Endothelial cell of umbilical vein (primary cell): ENCODE measurements at regions not wholly inside any gene's neighbourhood (a gene's known extent, or its start where the extent isn't known, plus 50 kb on each side); places are given as distances from the start of the nearest gene placed in this dataset.

Experiments used
- BruUV-seq: library from RNA; stranded (reverse); fragments of 400-500 nt; replicated peaks from 2 replicates; lab custom pipeline; 2021; lab: Mats Ljungman, UMichigan
- CTCF ChIA-PET: fragments of 300-600, 350-600 bp; sonication (Branson Sonifier 250); formaldehyde crosslinking; loops from one replicate; lab custom pipeline; 2021; ENCODE audit warnings: antibody characterized with exemption, inconsistent platforms; lab: Charles Lee
- POLR2A ChIA-PET: fragments of 300-600, 350-600 bp; sonication (Branson Sonifier 250); formaldehyde crosslinking; loops from one replicate; lab custom pipeline; 2021; ENCODE audit warnings: antibody characterized with exemption, inconsistent platforms; lab: Charles Lee
- DNase-seq: peaks from one replicate; pipeline ENCODE4 v3.0.0-alpha.2; 2011; ENCODE audit warnings: low read depth, low spot score
- FAIRE-seq: peaks from 2 replicates; lab custom pipeline; 2011; peaks lifted over from hg19 to GRCh38; lab: Jason Lieb, UNC
- H2AFZ ChIP-seq: 2 replicates; pipeline ENCODE4 v1.6.0; 2012; ENCODE audit warnings: low read depth, low read length, control low read depth, inconsistent platforms
- H3K27ac ChIP-seq: 2 replicates; pipeline ENCODE4 v1.5.1; 2011; ENCODE audit warnings: low read depth, mild to moderate bottlenecking, control low read depth, low read length, moderate library complexity; ENCODE audit not compliant: insufficient read depth
- H3K27me3 ChIP-seq, 2 experiments: 2 replicates each; pipeline versions ENCODE4 v1.6.0 to v1.6.1; 2011; ENCODE audit warnings: low read length in 2 of 2, mixed read lengths in 1 of 2; ENCODE audit not compliant: control insufficient read depth in 2 of 2, insufficient read depth in 2 of 2
- H3K36me3 ChIP-seq, 2 experiments: 2 replicates in 1 of 2; 3 replicates in 1 of 2; pipeline ENCODE4 v1.5.1; 2011; ENCODE audit warnings: low read length in 2 of 2, mild to moderate bottlenecking in 1 of 2, moderate library complexity in 1 of 2; ENCODE audit not compliant: control insufficient read depth in 2 of 2, insufficient read depth in 2 of 2; ENCODE audit errors: extremely low read depth in 1 of 2
- H3K4me1 ChIP-seq: 3 replicates; pipeline ENCODE4 v1.5.1; 2011; ENCODE audit warnings: mild to moderate bottlenecking, low read length; ENCODE audit not compliant: control insufficient read depth, insufficient read depth; ENCODE audit errors: extremely low read depth
- H3K4me2 ChIP-seq: 2 replicates; pipeline ENCODE4 v1.6.1; 2011; ENCODE audit warnings: low read length, control low read depth, mixed read lengths; ENCODE audit not compliant: insufficient read depth
- H3K4me3 ChIP-seq, 3 experiments: fragments of 200-600 bp in 1 of 3; sonication (generic), shearing (Covaris generic) in 1 of 3; replicated peaks in 1 of 3; 2 replicates each; pipeline ENCODE4 v1.5.1; 2011 to 2016; ENCODE audit warnings: control low read depth in 3 of 3, low read length in 3 of 3, mild to moderate bottlenecking in 2 of 3, inconsistent platforms in 1 of 3, low read depth in 1 of 3, moderate library complexity in 1 of 3; ENCODE audit not compliant: insufficient read depth in 1 of 3
- H3K79me2 ChIP-seq: 2 replicates; pipeline ENCODE4 v1.6.0; 2012; ENCODE audit warnings: low read length, inconsistent platforms; ENCODE audit not compliant: control insufficient read depth, insufficient read depth
- H3K9ac ChIP-seq: replicated peaks from 2 replicates; pipeline ENCODE3; 2011; ENCODE audit warnings: low read length, control low read depth; ENCODE audit not compliant: insufficient read depth; ENCODE audit errors: extremely low read depth
- H3K9me1 ChIP-seq: replicated peaks from 3 replicates; pipeline ENCODE4 v1.6.0; 2011; ENCODE audit warnings: mild to moderate bottlenecking, low read length; ENCODE audit not compliant: control insufficient read depth, insufficient read depth; ENCODE audit errors: extremely low read depth
- H3K9me3 ChIP-seq: replicated peaks from 2 replicates; pipeline ENCODE4 v1.5.1; 2012; ENCODE audit warnings: low read length, inconsistent platforms; ENCODE audit not compliant: control insufficient read depth, insufficient read depth
- H4K20me1 ChIP-seq: replicated peaks from 2 replicates; pipeline ENCODE3; 2011; ENCODE audit warnings: mild to moderate bottlenecking, low read length; ENCODE audit not compliant: control insufficient read depth, insufficient read depth; ENCODE audit errors: extremely low read depth
- EZH2 ChIP-seq: IDR thresholded peaks from 2 replicates; pipeline ENCODE4 v1.6.1; 2012; ENCODE audit warnings: borderline replicate concordance, low read depth, mild to moderate bottlenecking, moderate library complexity, low read length, inconsistent platforms; ENCODE audit not compliant: severe bottlenecking
- FOS ChIP-seq: IDR thresholded peaks from 2 replicates; pipeline ENCODE4 v1.6.1; 2011; ENCODE audit warnings: mild to moderate bottlenecking, low read length, moderate library complexity, borderline replicate concordance; ENCODE audit not compliant: insufficient read depth
- GATA2 ChIP-seq: IDR thresholded peaks from 2 replicates; pipeline ENCODE4 v1.7.0; 2011; ENCODE audit warnings: low read depth, mild to moderate bottlenecking, moderate library complexity, mixed read lengths, low read length; ENCODE audit not compliant: insufficient read length, insufficient read depth
- JUN ChIP-seq: IDR thresholded peaks from 2 replicates; pipeline ENCODE4 v1.6.1; 2011; ENCODE audit warnings: borderline replicate concordance, low read depth; ENCODE audit not compliant: insufficient read length, insufficient read depth
- MAX ChIP-seq: IDR thresholded peaks from 2 replicates; pipeline ENCODE4 v1.6.1; 2011; ENCODE audit not compliant: insufficient read depth, insufficient read length
- MYC ChIP-seq: IDR thresholded peaks from one replicate; pipeline ENCODE4 v1.6.1; 2011; ENCODE audit warnings: mild to moderate bottlenecking, low read depth, low read length
- POLR2A ChIP-seq: IDR thresholded peaks from 2 replicates; pipeline ENCODE4 v1.6.1; 2012; ENCODE audit warnings: low read depth, mild to moderate bottlenecking, control low read depth, low read length
- POLR2AphosphoS5 ChIP-seq: IDR thresholded peaks from 2 replicates; pipeline ENCODE4 v1.6.1; 2012; ENCODE audit warnings: low read depth, mild to moderate bottlenecking, control low read depth, low read length, moderate library complexity; ENCODE audit not compliant: insufficient read depth
- dilution Hi-C: fragments of 300-500 bp; cut with MboI; formaldehyde crosslinking; loops from one replicate; pipeline ENCODE4 v1.15.0; 2019; ENCODE audit warnings: low sequenced_read_pairs; ENCODE audit not compliant: extremely low pct_ligation_motif_present
- intact Hi-C: fragments of 100-400 bp; cut with micrococcal nuclease; formaldehyde crosslinking; loops from one replicate; pipeline ENCODE4 v1.10.0; 2022
- TF ChIP-seq, protein P1 (sequence below), 2 donors: IDR thresholded peaks; 1 replicate in 1 of 2; 2 replicates in 1 of 2; pipeline ENCODE4 v1.5.1; 2011; ENCODE audit warnings: low read length in 2 of 2, mild to moderate bottlenecking in 2 of 2, moderate library complexity in 2 of 2, control low read depth in 1 of 2, inconsistent platforms in 1 of 2, low read depth in 1 of 2; ENCODE audit not compliant: insufficient read depth in 1 of 2; ENCODE audit errors: extremely low read depth in 1 of 2

- BruUV-seq, result no TSS peak
Observed at GRCh38 chr21:41668686-41669532, 97.9 kb downstream of the RIPK4 start.

GRCh38 chr21:41668051-41668541 lies 98.8 kb downstream of the RIPK4 start:
- H4K20me1 ChIP-seq, result no peaks in the 10 kb centered on the region
- H3K27me3 ChIP-seq, result peaks cover 0 to 2% of the 10 kb centered on the region in 2 experiments
- H3K27ac ChIP-seq, result no peak overlapping the region
- POLR2A ChIA-PET, result no interaction called here
- H3K4me3 ChIP-seq, result no peak overlapping the region
- H3K36me3 ChIP-seq, result no peaks in the 10 kb centered on the region
- H3K4me2 ChIP-seq, result no peak overlapping the region
- no peaks in the 10 kb centered on the region for H3K4me1 ChIP-seq
- H2AFZ ChIP-seq, result no peak overlapping the region
- dilution Hi-C loops (no loop called here), intact Hi-C loops (no loop called here)
- H3K9me3 ChIP-seq, result no peaks in the 10 kb centered on the region
- CTCF ChIA-PET, result no interaction called here
- no peaks in the 10 kb centered on the region for H3K79me2 ChIP-seq
- BruUV-seq, result no TSS peak
- DNase-seq (no peak), FAIRE-seq (no peak)
- no peak overlapping the region for H3K9ac ChIP-seq
- TF ChIP-seq GATA2, result no peak
- no peak for TF ChIP-seq POLR2AphosphoS5
- TF ChIP-seq EZH2, result no peak
- no peak for TF ChIP-seq MYC
- TF ChIP-seq, protein P1, sequence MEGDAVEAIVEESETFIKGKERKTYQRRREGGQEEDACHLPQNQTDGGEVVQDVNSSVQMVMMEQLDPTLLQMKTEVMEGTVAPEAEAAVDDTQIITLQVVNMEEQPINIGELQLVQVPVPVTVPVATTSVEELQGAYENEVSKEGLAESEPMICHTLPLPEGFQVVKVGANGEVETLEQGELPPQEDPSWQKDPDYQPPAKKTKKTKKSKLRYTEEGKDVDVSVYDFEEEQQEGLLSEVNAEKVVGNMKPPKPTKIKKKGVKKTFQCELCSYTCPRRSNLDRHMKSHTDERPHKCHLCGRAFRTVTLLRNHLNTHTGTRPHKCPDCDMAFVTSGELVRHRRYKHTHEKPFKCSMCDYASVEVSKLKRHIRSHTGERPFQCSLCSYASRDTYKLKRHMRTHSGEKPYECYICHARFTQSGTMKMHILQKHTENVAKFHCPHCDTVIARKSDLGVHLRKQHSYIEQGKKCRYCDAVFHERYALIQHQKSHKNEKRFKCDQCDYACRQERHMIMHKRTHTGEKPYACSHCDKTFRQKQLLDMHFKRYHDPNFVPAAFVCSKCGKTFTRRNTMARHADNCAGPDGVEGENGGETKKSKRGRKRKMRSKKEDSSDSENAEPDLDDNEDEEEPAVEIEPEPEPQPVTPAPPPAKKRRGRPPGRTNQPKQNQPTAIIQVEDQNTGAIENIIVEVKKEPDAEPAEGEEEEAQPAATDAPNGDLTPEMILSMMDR (IDR thresholded peaks at IDR 0.05; ENCODE audit: extremely low read depth in 1 of 2, insufficient read depth in 1 of 2, low read depth in 1 of 2, low read length in 2 of 2), result no peak
- TF ChIP-seq POLR2A, result no peak
- no peak for TF ChIP-seq MAX
- TF ChIP-seq FOS, result no peak
- no peak for TF ChIP-seq JUN
- H3K9me1 ChIP-seq, result no peaks in the 10 kb centered on the region

More at GRCh38 chr21:41668686-41669532, 97.9 kb downstream of the RIPK4 start:
- TF ChIP-seq MYC (no peak), GATA2 (no peak), EZH2 (no peak), MAX (no peak), FOS (no peak)
- dilution Hi-C loops, result no loop called here
- intact Hi-C loops, result no loop called here
- Histone ChIP-seq H3K4me3 (no peak overlapping the region), H3K27me3 (peaks cover 0 to 2% of the 10 kb centered on the region in 2 experiments), H2AFZ (no peak overlapping the region), H3K4me2 (no peak overlapping the region), H3K9me3 (no peaks in the 10 kb centered on the region), H3K36me3 (no peaks in the 10 kb centered on the region), H3K4me1 (no peaks in the 10 kb centered on the region), H3K27ac (no peak overlapping the region), H3K9me1 (no peaks in the 10 kb centered on the region), H3K9ac (no peak overlapping the region), H3K79me2 (no peaks in the 10 kb centered on the region), H4K20me1 (no peaks in the 10 kb centered on the region)
- ChIA-PET POLR2A (no interaction called here), CTCF (no interaction called here)
- no peak for FAIRE-seq
- no peak for DNase-seq
